ENCODE measurements at regions not wholly inside any gene's neighbourhood (a gene's known extent, or its start where the extent isn't known, plus 50 kb on each side); places are given as distances from the start of the nearest gene placed in this dataset.
A peak's percentile ranks its signal among the peaks of the same experiment; 100 is the strongest.

- DNase-seq (ENCODE audit: extremely low spot score): no peak
- ChIA-PET CTCF (interaction anchor here (0.8 kb wide), 1 partner anchor 154 kb away, joined by 3 read pairs; no protein-coding TSS in a partner anchor), POLR2A (no interaction called here)
Measured at GRCh38 chr1:244165021-244165420, 113.9 kb downstream of the ZBTB18 start.

GRCh38 chr1:244165701-244166100 is 114.6 kb downstream of the ZBTB18 start:
- ChIA-PET POLR2A (no interaction called here), CTCF (no interaction called here)
- no peak for DNase-seq (ENCODE audit: extremely low spot score)
- no peak for TF ChIP-seq ARNT (IDR thresholded peaks at IDR 0.05)
- TF ChIP-seq LEF1 (IDR thresholded peaks at IDR 0.05; ENCODE audit: borderline replicate concordance): no peak
- no peak for TF ChIP-seq TARDBP (IDR thresholded peaks at IDR 0.05)
- TF ChIP-seq ZNF384 (IDR thresholded peaks at IDR 0.05): no peak
- TF ChIP-seq NFRKB (IDR thresholded peaks at IDR 0.05): no peak
- TF ChIP-seq L3MBTL2 (conservative IDR thresholded peaks at IDR 0.05): no peak
- TF ChIP-seq SUZ12 (IDR thresholded peaks at IDR 0.05): no peak
- no peak for TF ChIP-seq BHLHE40 (IDR thresholded peaks at IDR 0.05; ENCODE audit: borderline replicate concordance)
- TF ChIP-seq FOXK2 (IDR thresholded peaks at IDR 0.05): no peak

More at GRCh38 chr1:244165021-244165420, 113.9 kb downstream of the ZBTB18 start:
- TF ChIP-seq L3MBTL2 (conservative IDR thresholded peaks at IDR 0.05) (no peak), NFRKB (IDR thresholded peaks at IDR 0.05) (no peak), HDGF (IDR thresholded peaks at IDR 0.05; ENCODE audit: borderline replicate concordance) (no peak), TARDBP (IDR thresholded peaks at IDR 0.05) (no peak), FOXM1 (IDR thresholded peaks at IDR 0.05; ENCODE audit: borderline replicate concordance) (no peak), FOXA1 (IDR thresholded peaks at IDR 0.05) (no peak), FOXK2 (IDR thresholded peaks at IDR 0.05) (no peak), CTBP1 (IDR thresholded peaks at IDR 0.05; ENCODE audit: borderline replicate concordance) (no peak), SP1 (IDR thresholded peaks at IDR 0.05) (no peak), BHLHE40 (IDR thresholded peaks at IDR 0.05; ENCODE audit: borderline replicate concordance) (no peak), ZNF384 (IDR thresholded peaks at IDR 0.05) (no peak), LEF1 (IDR thresholded peaks at IDR 0.05; ENCODE audit: borderline replicate concordance) (no peak), SUZ12 (IDR thresholded peaks at IDR 0.05) (no peak), PKNOX1 (IDR thresholded peaks at IDR 0.05) (no peak), ARNT (IDR thresholded peaks at IDR 0.05) (no peak), ELF4 (IDR thresholded peaks at IDR 0.05) (no peak)

- POLR2A ChIA-PET: no interaction called here
- DNase-seq (ENCODE audit: extremely low spot score): no peak
- CTCF ChIA-PET: no interaction called here
- no peak for TF ChIP-seq SP1 (IDR thresholded peaks at IDR 0.05)
- TF ChIP-seq SUZ12 (IDR thresholded peaks at IDR 0.05): no peak
- no peak for TF ChIP-seq PKNOX1 (IDR thresholded peaks at IDR 0.05)
- no peak for TF ChIP-seq HDGF (IDR thresholded peaks at IDR 0.05; ENCODE audit: borderline replicate concordance)
- no peak for TF ChIP-seq FOXM1 (IDR thresholded peaks at IDR 0.05; ENCODE audit: borderline replicate concordance)
- no peak for TF ChIP-seq BHLHE40 (IDR thresholded peaks at IDR 0.05; ENCODE audit: borderline replicate concordance)
Measured at GRCh38 chr1:244171241-244171985, 120.3 kb downstream of the ZBTB18 start.

- DNase-seq (ENCODE audit: extremely low spot score): no peak
- TF ChIP-seq PKNOX1 (IDR thresholded peaks at IDR 0.05) (no peak), ARNT (IDR thresholded peaks at IDR 0.05) (no peak), FOXM1 (IDR thresholded peaks at IDR 0.05; ENCODE audit: borderline replicate concordance) (no peak), L3MBTL2 (conservative IDR thresholded peaks at IDR 0.05) (no peak), CTBP1 (IDR thresholded peaks at IDR 0.05; ENCODE audit: borderline replicate concordance) (no peak), LEF1 (IDR thresholded peaks at IDR 0.05; ENCODE audit: borderline replicate concordance) (no peak), FOXA1 (IDR thresholded peaks at IDR 0.05) (no peak), ELF4 (IDR thresholded peaks at IDR 0.05) (no peak), SUZ12 (IDR thresholded peaks at IDR 0.05) (no peak), FOXK2 (IDR thresholded peaks at IDR 0.05) (no peak), HDGF (IDR thresholded peaks at IDR 0.05; ENCODE audit: borderline replicate concordance) (no peak), NFRKB (IDR thresholded peaks at IDR 0.05) (no peak)
- POLR2A ChIA-PET: no interaction called here
- CTCF ChIA-PET: no interaction called here
Measured at GRCh38 chr1:244173240-244173639, 122.2 kb downstream of the ZBTB18 start.

- CTCF ChIA-PET: no interaction called here
- no peak for DNase-seq (ENCODE audit: extremely low spot score)
- no peak for TF ChIP-seq ARNT (IDR thresholded peaks at IDR 0.05)
- TF ChIP-seq PKNOX1 (IDR thresholded peaks at IDR 0.05): peak; percentile 52; the same call in 1 of the 2 replicates
- POLR2A ChIA-PET: no interaction called here
Measured at GRCh38 chr1:244173769-244174168, 122.7 kb downstream of the ZBTB18 start.

GRCh38 chr1:244174922-244175521 is 123.9 kb downstream of the ZBTB18 start:
- ChIA-PET POLR2A (no interaction called here), CTCF (interaction anchor here (0.6 kb wide), 1 partner anchor 339 kb away, joined by 3 read pairs; no protein-coding TSS in a partner anchor)
- TF ChIP-seq NFRKB (IDR thresholded peaks at IDR 0.05) (no peak), FOXK2 (IDR thresholded peaks at IDR 0.05) (no peak), LEF1 (IDR thresholded peaks at IDR 0.05; ENCODE audit: borderline replicate concordance) (no peak), ZNF384 (IDR thresholded peaks at IDR 0.05) (no peak), HDGF (IDR thresholded peaks at IDR 0.05; ENCODE audit: borderline replicate concordance) (no peak), L3MBTL2 (conservative IDR thresholded peaks at IDR 0.05) (no peak)
- no peak for DNase-seq (ENCODE audit: extremely low spot score)
